Ectodermal cell (in vitro differentiated cells): ENCODE measurements at regions not wholly inside any gene's neighbourhood (a gene's known extent, or its start where the extent isn't known, plus 50 kb on each side); places are given as distances from the start of the nearest gene placed in this dataset.

ENCODE experiments used
- H3K27ac ChIP-seq: 2 replicates; pipeline ENCODE4 v1.7.0; 2013; ENCODE audit warnings: mild to moderate bottlenecking, low read depth, low read length; ENCODE audit not compliant: insufficient read depth, poor library complexity, severe bottlenecking
- H3K27me3 ChIP-seq: 2 replicates; pipeline ENCODE4 v1.7.0; 2013; ENCODE audit warnings: mild to moderate bottlenecking, low read length; ENCODE audit not compliant: insufficient read depth, control insufficient read depth, poor library complexity, severe bottlenecking
- H3K36me3 ChIP-seq: one replicate; pipeline ENCODE4 v1.7.0; 2013; ENCODE audit warnings: low read length; ENCODE audit not compliant: control insufficient read depth, insufficient read depth
- H3K4me1 ChIP-seq: one replicate; pipeline ENCODE4 v1.7.0; 2013; ENCODE audit warnings: low read length; ENCODE audit not compliant: control insufficient read depth, insufficient read depth
- H3K4me3 ChIP-seq: 2 replicates; pipeline ENCODE4 v1.7.0; 2013; ENCODE audit warnings: low read depth, low read length, control low read depth; ENCODE audit not compliant: insufficient read depth
- H3K9me3 ChIP-seq: 2 replicates; pipeline ENCODE4 v1.7.0; 2013; ENCODE audit warnings: mild to moderate bottlenecking, low read length, moderate library complexity; ENCODE audit not compliant: control insufficient read depth
- WGBS, 2 experiments: methylation state at CpG; one replicate each; pipeline ENCODE4 v1.1.7; 2013; ENCODE audit warnings: missing lambda C conversion rate in 2 of 2; 5-methylcytosine and 5-hydroxymethylcytosine counted together

GRCh38 chr3:780505-780904 lies 312.3 kb upstream of the CNTN6 start:
- Histone ChIP-seq H3K4me3 (no peak overlapping the region), H3K36me3 (no peaks in the 10 kb centered on the region), H3K27ac (no peak overlapping the region), H3K4me1 (no peaks in the 10 kb centered on the region), H3K9me3 (no peaks in the 10 kb centered on the region), H3K27me3 (no peaks in the 10 kb centered on the region)
- 88 to 90% methylated on average over 3 of the region's 3 CpGs for WGBS, 2 experiments

- Histone ChIP-seq H3K4me1 (no peaks in the 10 kb centered on the region), H3K27me3 (no peaks in the 10 kb centered on the region), H3K27ac (no peak overlapping the region), H3K9me3 (peaks cover 8% of the 10 kb centered on the region), H3K4me3 (no peak overlapping the region), H3K36me3 (no peaks in the 10 kb centered on the region)
- 85 to 90% methylated on average over 4 to 5 of the region's 5 CpGs for WGBS, 2 experiments
Observed at GRCh38 chr3:791442-791841, 301.4 kb upstream of the CNTN6 start.

GRCh38 chr3:792630-793029 lies 300.2 kb upstream of the CNTN6 start:
- Histone ChIP-seq H3K4me1 (no peaks in the 10 kb centered on the region), H3K27me3 (no peaks in the 10 kb centered on the region), H3K27ac (no peak overlapping the region), H3K4me3 (no peak overlapping the region), H3K36me3 (no peaks in the 10 kb centered on the region), H3K9me3 (peaks cover 8% of the 10 kb centered on the region)
- WGBS, 2 experiments, result 86 to 88% methylated on average over 8 of the region's 8 CpGs

GRCh38 chr3:804211-804610 lies 288.6 kb upstream of the CNTN6 start:
- Histone ChIP-seq H3K27me3 (no peaks in the 10 kb centered on the region), H3K4me3 (no peak overlapping the region), H3K9me3 (peaks cover 5% of the 10 kb centered on the region), H3K36me3 (no peaks in the 10 kb centered on the region), H3K4me1 (no peaks in the 10 kb centered on the region), H3K27ac (no peak overlapping the region)
- WGBS, 2 experiments, result 82% methylated on average over 2 of the region's 2 CpGs; no CpG with 5 or more reads in 1 of the 2 experiments

GRCh38 chr3:805326-805725 lies 287.5 kb upstream of the CNTN6 start:
- H3K27me3 ChIP-seq, result no peaks in the 10 kb centered on the region
- 59 to 60% methylated on average over 1 of the region's 1 CpG for WGBS, 2 experiments
- H3K4me3 ChIP-seq, result no peak overlapping the region
- H3K27ac ChIP-seq, result no peak overlapping the region
- H3K9me3 ChIP-seq, result peaks cover 5% of the 10 kb centered on the region
- no peaks in the 10 kb centered on the region for H3K36me3 ChIP-seq
- no peaks in the 10 kb centered on the region for H3K4me1 ChIP-seq

- 94 to 100% methylated on average over 1 of the region's 2 CpGs for WGBS, 2 experiments
- Histone ChIP-seq H3K4me1 (no peaks in the 10 kb centered on the region), H3K9me3 (peaks cover 5% of the 10 kb centered on the region), H3K27me3 (no peaks in the 10 kb centered on the region), H3K4me3 (no peak overlapping the region), H3K36me3 (no peaks in the 10 kb centered on the region), H3K27ac (no peak overlapping the region)
Observed at GRCh38 chr3:806006-806405, 286.8 kb upstream of the CNTN6 start.

GRCh38 chr3:816605-817004 lies 276.2 kb upstream of the CNTN6 start:
- Histone ChIP-seq H3K4me1 (no peaks in the 10 kb centered on the region), H3K27ac (no peak overlapping the region), H3K36me3 (no peaks in the 10 kb centered on the region), H3K27me3 (no peaks in the 10 kb centered on the region), H3K4me3 (no peak overlapping the region), H3K9me3 (no peaks in the 10 kb centered on the region)
- WGBS, 2 experiments, result 71 to 76% methylated on average over 5 of the region's 5 CpGs

- Histone ChIP-seq H3K9me3 (peaks cover 2% of the 10 kb centered on the region), H3K4me3 (no peak overlapping the region), H3K4me1 (no peaks in the 10 kb centered on the region), H3K27me3 (no peaks in the 10 kb centered on the region), H3K27ac (no peak overlapping the region), H3K36me3 (no peaks in the 10 kb centered on the region)
- WGBS, 2 experiments, result 71 to 86% methylated on average over 1 of the region's 1 CpG
Observed at GRCh38 chr3:834679-835078, 258.1 kb upstream of the CNTN6 start.

GRCh38 chr3:835096-835495 lies 257.7 kb upstream of the CNTN6 start:
- WGBS, 2 experiments, result 79 to 90% methylated on average over 3 to 4 of the region's 4 CpGs
- Histone ChIP-seq H3K9me3 (peaks cover 2% of the 10 kb centered on the region), H3K27ac (no peak overlapping the region), H3K27me3 (no peaks in the 10 kb centered on the region), H3K36me3 (no peaks in the 10 kb centered on the region), H3K4me1 (no peaks in the 10 kb centered on the region), H3K4me3 (no peak overlapping the region)

GRCh38 chr3:839981-840380 lies 252.8 kb upstream of the CNTN6 start:
- H3K4me1 ChIP-seq, result no peaks in the 10 kb centered on the region
- no peaks in the 10 kb centered on the region for H3K36me3 ChIP-seq
- H3K27me3 ChIP-seq, result no peaks in the 10 kb centered on the region
- H3K4me3 ChIP-seq, result no peak overlapping the region
- H3K27ac ChIP-seq, result no peak overlapping the region
- H3K9me3 ChIP-seq, result no peaks in the 10 kb centered on the region
- WGBS, 2 experiments, result 81 to 86% methylated on average over 1 of the region's 1 CpG

- 75 to 91% methylated on average over 5 of the region's 5 CpGs for WGBS, 2 experiments
- H3K36me3 ChIP-seq, result no peaks in the 10 kb centered on the region
- H3K27ac ChIP-seq, result no peak overlapping the region
- no peaks in the 10 kb centered on the region for H3K27me3 ChIP-seq
- H3K9me3 ChIP-seq, result peaks cover 5% of the 10 kb centered on the region
- no peak overlapping the region for H3K4me3 ChIP-seq
- H3K4me1 ChIP-seq, result no peaks in the 10 kb centered on the region
Observed at GRCh38 chr3:851098-851790, 241.6 kb upstream of the CNTN6 start.
